A549 (cell line): ENCODE measurements at regions not wholly inside any gene's neighbourhood (a gene's known extent, or its start where the extent isn't known, plus 50 kb on each side); places are given as distances from the start of the nearest gene placed in this dataset.

ENCODE experiments used
- EP300 ChIP-seq, 2 experiments: fragments of >200 bp; sonication (Bioruptor Twin); formaldehyde crosslinking; IDR thresholded peaks; 2 replicates in 1 of 2; 3 replicates in 1 of 2; pipeline ENCODE4 v1.6.1; 2016 to 2017
- HEYL ChIP-seq: fragments of 250-450 bp; sonication (Bioruptor Pico); IDR thresholded peaks from 2 replicates; pipeline ENCODE4 v1.8.0; 2021; ENCODE audit warnings: mild to moderate bottlenecking, moderate library complexity
- JUN ChIP-seq, 2 experiments: fragments of >200 bp; sonication (Bioruptor Twin); formaldehyde crosslinking; IDR thresholded peaks; 2 replicates in 1 of 2; 3 replicates in 1 of 2; pipeline ENCODE4 v1.6.1; 2016 to 2017
- NR3C1 ChIP-seq: fragments of >200 bp; sonication (Bioruptor Twin); formaldehyde crosslinking; IDR thresholded peaks from 3 replicates; pipeline ENCODE4 v1.6.1; 2017
- POLR2A ChIP-seq: IDR thresholded peaks from 2 replicates; pipeline ENCODE4 v1.6.1; 2012; ENCODE audit warnings: mild to moderate bottlenecking, low read length
- SREBF2 ChIP-seq: fragments of 450-650 bp; IDR thresholded peaks from 2 replicates; pipeline ENCODE4 v1.6.1; 2014; ENCODE audit warnings: mild to moderate bottlenecking, moderate library complexity
- TFCP2L1 ChIP-seq: fragments of 250-450 bp; sonication (Bioruptor Pico); IDR thresholded peaks from 2 replicates; pipeline ENCODE4 v1.5.0; 2021; ENCODE audit warnings: mild to moderate bottlenecking
- ZFP36 ChIP-seq: fragments of 450-650 bp; IDR thresholded peaks from 2 replicates; pipeline ENCODE4 v1.6.1; 2014; ENCODE audit warnings: borderline replicate concordance; ENCODE audit not compliant: partially characterized antibody
- TF ChIP-seq, protein P1 (sequence below): fragments of >200 bp; sonication (Bioruptor Twin); formaldehyde crosslinking; IDR thresholded peaks from 3 replicates; pipeline ENCODE4 v1.5.1; 2016
- TF ChIP-seq, protein P2 (sequence below): IDR thresholded peaks from 2 replicates; pipeline ENCODE4 v1.6.1; 2012
- TF ChIP-seq, protein P3 (sequence below): fragments of 200-600 bp; sonication (generic); IDR thresholded peaks from 2 replicates; pipeline ENCODE4 v1.6.1; 2016; ENCODE audit warnings: antibody characterized with exemption, mild to moderate bottlenecking, moderate library complexity

DNA sequence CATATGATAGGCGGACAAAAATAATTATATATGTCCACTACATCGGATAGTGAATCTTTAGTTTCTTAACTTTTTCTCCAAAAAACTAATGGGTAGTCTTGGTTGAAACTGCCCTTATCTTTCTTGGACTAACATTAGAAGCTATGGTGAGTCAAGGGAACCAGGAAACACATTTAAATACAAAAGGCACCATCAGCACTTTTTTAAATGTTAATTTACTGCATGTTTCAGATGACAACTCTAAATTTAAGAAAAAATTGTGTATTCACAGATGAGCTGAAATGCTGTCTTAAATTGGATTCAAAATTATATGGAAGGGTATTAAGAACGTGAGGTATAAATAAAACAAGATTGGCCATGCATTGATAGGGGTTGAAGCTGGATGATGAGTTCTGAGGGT, 75.6 kb upstream of the CERS6 start:
- TF ChIP-seq EP300 (IDR thresholded peaks at IDR 0.05), result no peak
- TF ChIP-seq SREBF2, result no peak
- no peak for TF ChIP-seq NR3C1
- TF ChIP-seq ZFP36, result no peak
- TF ChIP-seq, protein P1, sequence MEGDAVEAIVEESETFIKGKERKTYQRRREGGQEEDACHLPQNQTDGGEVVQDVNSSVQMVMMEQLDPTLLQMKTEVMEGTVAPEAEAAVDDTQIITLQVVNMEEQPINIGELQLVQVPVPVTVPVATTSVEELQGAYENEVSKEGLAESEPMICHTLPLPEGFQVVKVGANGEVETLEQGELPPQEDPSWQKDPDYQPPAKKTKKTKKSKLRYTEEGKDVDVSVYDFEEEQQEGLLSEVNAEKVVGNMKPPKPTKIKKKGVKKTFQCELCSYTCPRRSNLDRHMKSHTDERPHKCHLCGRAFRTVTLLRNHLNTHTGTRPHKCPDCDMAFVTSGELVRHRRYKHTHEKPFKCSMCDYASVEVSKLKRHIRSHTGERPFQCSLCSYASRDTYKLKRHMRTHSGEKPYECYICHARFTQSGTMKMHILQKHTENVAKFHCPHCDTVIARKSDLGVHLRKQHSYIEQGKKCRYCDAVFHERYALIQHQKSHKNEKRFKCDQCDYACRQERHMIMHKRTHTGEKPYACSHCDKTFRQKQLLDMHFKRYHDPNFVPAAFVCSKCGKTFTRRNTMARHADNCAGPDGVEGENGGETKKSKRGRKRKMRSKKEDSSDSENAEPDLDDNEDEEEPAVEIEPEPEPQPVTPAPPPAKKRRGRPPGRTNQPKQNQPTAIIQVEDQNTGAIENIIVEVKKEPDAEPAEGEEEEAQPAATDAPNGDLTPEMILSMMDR, result no peak
- no peak for TF ChIP-seq POLR2A
- TF ChIP-seq, protein P2, sequence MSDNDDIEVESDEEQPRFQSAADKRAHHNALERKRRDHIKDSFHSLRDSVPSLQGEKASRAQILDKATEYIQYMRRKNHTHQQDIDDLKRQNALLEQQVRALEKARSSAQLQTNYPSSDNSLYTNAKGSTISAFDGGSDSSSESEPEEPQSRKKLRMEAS, result no peak
- no peak for TF ChIP-seq TFCP2L1 (CRISPR knock-in tag)
- TF ChIP-seq, protein P3, sequence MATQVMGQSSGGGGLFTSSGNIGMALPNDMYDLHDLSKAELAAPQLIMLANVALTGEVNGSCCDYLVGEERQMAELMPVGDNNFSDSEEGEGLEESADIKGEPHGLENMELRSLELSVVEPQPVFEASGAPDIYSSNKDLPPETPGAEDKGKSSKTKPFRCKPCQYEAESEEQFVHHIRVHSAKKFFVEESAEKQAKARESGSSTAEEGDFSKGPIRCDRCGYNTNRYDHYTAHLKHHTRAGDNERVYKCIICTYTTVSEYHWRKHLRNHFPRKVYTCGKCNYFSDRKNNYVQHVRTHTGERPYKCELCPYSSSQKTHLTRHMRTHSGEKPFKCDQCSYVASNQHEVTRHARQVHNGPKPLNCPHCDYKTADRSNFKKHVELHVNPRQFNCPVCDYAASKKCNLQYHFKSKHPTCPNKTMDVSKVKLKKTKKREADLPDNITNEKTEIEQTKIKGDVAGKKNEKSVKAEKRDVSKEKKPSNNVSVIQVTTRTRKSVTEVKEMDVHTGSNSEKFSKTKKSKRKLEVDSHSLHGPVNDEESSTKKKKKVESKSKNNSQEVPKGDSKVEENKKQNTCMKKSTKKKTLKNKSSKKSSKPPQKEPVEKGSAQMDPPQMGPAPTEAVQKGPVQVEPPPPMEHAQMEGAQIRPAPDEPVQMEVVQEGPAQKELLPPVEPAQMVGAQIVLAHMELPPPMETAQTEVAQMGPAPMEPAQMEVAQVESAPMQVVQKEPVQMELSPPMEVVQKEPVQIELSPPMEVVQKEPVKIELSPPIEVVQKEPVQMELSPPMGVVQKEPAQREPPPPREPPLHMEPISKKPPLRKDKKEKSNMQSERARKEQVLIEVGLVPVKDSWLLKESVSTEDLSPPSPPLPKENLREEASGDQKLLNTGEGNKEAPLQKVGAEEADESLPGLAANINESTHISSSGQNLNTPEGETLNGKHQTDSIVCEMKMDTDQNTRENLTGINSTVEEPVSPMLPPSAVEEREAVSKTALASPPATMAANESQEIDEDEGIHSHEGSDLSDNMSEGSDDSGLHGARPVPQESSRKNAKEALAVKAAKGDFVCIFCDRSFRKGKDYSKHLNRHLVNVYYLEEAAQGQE, result no peak
- TF ChIP-seq JUN (IDR thresholded peaks at IDR 0.05), result no peak
- TF ChIP-seq HEYL, result no peak
